ENCODE measurements at regions not wholly inside any gene's neighbourhood (a gene's known extent, or its start where the extent isn't known, plus 50 kb on each side); places are given as distances from the start of the nearest gene placed in this dataset.

- TF ChIP-seq CTCF (IDR thresholded peaks at IDR 0.05) (no peak), POLR2AphosphoS5 (IDR thresholded peaks at IDR 0.05) (no peak)
Observed at GRCh38 chr12:118560733-118561132, 184.4 kb downstream of the SUDS3 start.
